ENCODE measurements at regions not wholly inside any gene's neighbourhood (a gene's known extent, or its start where the extent isn't known, plus 50 kb on each side); places are given as distances from the start of the nearest gene placed in this dataset.
"Not testable (repeated sequence)": the region's sequence is repeated elsewhere in the genome, so short reads cannot be mapped to it uniquely, and the experiment has no call there.

- no peak for DNase-seq (ENCODE audit: low read depth)
These were observed 111.1 kb upstream of the VRK1 start for GRCh38 chr14:96686126-96686525.

- DNase-seq (ENCODE audit: low read depth): no peak
These were observed 108.6 kb upstream of the VRK1 start for GRCh38 chr14:96688629-96689028.

- no peak for DNase-seq (ENCODE audit: low read depth)
These were observed 106.3 kb upstream of the VRK1 start for GRCh38 chr14:96690713-96691383.

- no peak for DNase-seq (ENCODE audit: low read depth)
These were observed 103.8 kb upstream of the VRK1 start for GRCh38 chr14:96693252-96693820.

- no peak for DNase-seq (ENCODE audit: low read depth)
These were observed 103.2 kb upstream of the VRK1 start for GRCh38 chr14:96693987-96694386.

GRCh38 chr14:96698960-96699539, 98.1 kb upstream of the VRK1 start:
- DNase-seq (ENCODE audit: low read depth): no peak

- no peak for DNase-seq (ENCODE audit: low read depth)
These were observed 97.5 kb upstream of the VRK1 start for GRCh38 chr14:96699666-96700065.

- no peak for DNase-seq (ENCODE audit: low read depth)
These were observed 94.4 kb upstream of the VRK1 start for GRCh38 chr14:96702831-96703230.

- DNase-seq (ENCODE audit: low read depth): no peak
These were observed 91.6 kb upstream of the VRK1 start for GRCh38 chr14:96705422-96706092.

- no peak for DNase-seq (ENCODE audit: low read depth)
These were observed 90.3 kb upstream of the VRK1 start for GRCh38 chr14:96706893-96707292.

GRCh38 chr14:96710060-96710666, 87.0 kb upstream of the VRK1 start:
- no peak for DNase-seq (ENCODE audit: low read depth)

- DNase-seq (ENCODE audit: low read depth): no peak
These were observed 85.5 kb upstream of the VRK1 start for GRCh38 chr14:96711559-96712267.

GRCh38 chr14:96713426-96713825, 83.8 kb upstream of the VRK1 start:
- DNase-seq (ENCODE audit: low read depth): no peak

- not testable (repeated sequence) for DNase-seq (ENCODE audit: low read depth)
These were observed 82.6 kb upstream of the VRK1 start for GRCh38 chr14:96714537-96714936.

GRCh38 chr14:96717116-96717515, 80.1 kb upstream of the VRK1 start:
- no peak for DNase-seq (ENCODE audit: low read depth)

- DNase-seq (ENCODE audit: low read depth): no peak
These were observed 78.8 kb upstream of the VRK1 start for GRCh38 chr14:96718407-96718806.

GRCh38 chr14:96720702-96721101, 76.5 kb upstream of the VRK1 start:
- DNase-seq (ENCODE audit: low read depth): not testable (repeated sequence)

- DNase-seq (ENCODE audit: low read depth): no peak
These were observed 74.4 kb upstream of the VRK1 start for GRCh38 chr14:96722736-96723135.

GRCh38 chr14:96723946-96724345, 73.2 kb upstream of the VRK1 start:
- DNase-seq (ENCODE audit: low read depth): no peak

- no peak for DNase-seq (ENCODE audit: low read depth)
These were observed 72.0 kb upstream of the VRK1 start for GRCh38 chr14:96725232-96725631.

- no peak for DNase-seq (ENCODE audit: low read depth)
These were observed 70.1 kb upstream of the VRK1 start for GRCh38 chr14:96727073-96727472.

GRCh38 chr14:96727491-96727890, 69.7 kb upstream of the VRK1 start:
- DNase-seq (ENCODE audit: low read depth): no peak

Measured in GM04504 (cell line).